Neural progenitor cell (in vitro differentiated cells): ENCODE measurements at regions not wholly inside any gene's neighbourhood (a gene's known extent, or its start where the extent isn't known, plus 50 kb on each side); places are given as distances from the start of the nearest gene placed in this dataset.

Experiments
- DNase-seq: peaks from one replicate; pipeline ENCODE4 v3.0.0-alpha.2; 2016; ENCODE audit warnings: low spot score
- H2AFZ ChIP-seq: fragments of 200-600 bp; sonication (generic); replicated peaks from 2 replicates; pipeline ENCODE4 v1.6.1; 2016; ENCODE audit warnings: antibody characterized with exemption
- H3F3A ChIP-seq: fragments of 200-600 bp; sonication (generic); 2 replicates; pipeline ENCODE4 v1.6.1; 2016; ENCODE audit warnings: antibody characterized with exemption, low read depth
- H3K27ac ChIP-seq: fragments of 200-600 bp; sonication (generic); 2 replicates; pipeline ENCODE4 v1.5.1; 2016; ENCODE audit warnings: mild to moderate bottlenecking
- H3K27me3 ChIP-seq: fragments of 200-600 bp; sonication (generic); 2 replicates; pipeline ENCODE4 v1.6.1; 2016; ENCODE audit warnings: mild to moderate bottlenecking, moderate library complexity
- H3K36me3 ChIP-seq: fragments of 200-600 bp; sonication (generic); 2 replicates; pipeline ENCODE4 v1.5.1; 2016
- H3K4me1 ChIP-seq: fragments of 200-600 bp; sonication (generic); 2 replicates; pipeline ENCODE4 v1.6.1; 2016; ENCODE audit warnings: mixed run types
- H3K4me2 ChIP-seq: fragments of 200-600 bp; sonication (generic); 2 replicates; pipeline ENCODE4 v1.6.1; 2016
- H3K4me3 ChIP-seq: fragments of 200-600 bp; sonication (generic); 2 replicates; pipeline ENCODE4 v1.5.1; 2016
- H3K79me2 ChIP-seq: fragments of 200-600 bp; sonication (generic); 2 replicates; pipeline ENCODE4 v1.6.1; 2016; ENCODE audit warnings: low read depth
- H3K9ac ChIP-seq: fragments of 200-600 bp; sonication (generic); 2 replicates; pipeline ENCODE4 v1.6.1; 2016
- H3K9me3 ChIP-seq: fragments of 200-600 bp; sonication (generic); 2 replicates; pipeline ENCODE4 v1.5.1; 2016; ENCODE audit warnings: low read depth
- H4K20me1 ChIP-seq: fragments of 200-600 bp; sonication (generic); 2 replicates; pipeline ENCODE4 v1.6.1; 2016; ENCODE audit warnings: low read depth
- H3K27ac Mint-ChIP-seq: 3 replicates; pipeline ENCODE4 v1.8.0; 2021; ENCODE audit warnings: mixed read lengths
- H3K27me3 Mint-ChIP-seq: 2 replicates; pipeline ENCODE4 v1.8.0; 2022; ENCODE audit warnings: low read depth, mild to moderate bottlenecking, inconsistent platforms, moderate library complexity, mixed read lengths; ENCODE audit not compliant: insufficient read depth
- H3K36me3 Mint-ChIP-seq: 3 replicates; pipeline ENCODE4 v1.8.0; 2021; ENCODE audit warnings: mixed read lengths
- H3K4me1 Mint-ChIP-seq: 3 replicates; pipeline ENCODE4 v1.8.0; 2021; ENCODE audit warnings: mixed read lengths
- H3K4me3 Mint-ChIP-seq: 3 replicates; pipeline ENCODE4 v1.8.0; 2021; ENCODE audit warnings: mild to moderate bottlenecking, moderate library complexity, mixed read lengths
- H3K9me3 Mint-ChIP-seq: 3 replicates; pipeline ENCODE4 v1.8.0; 2020; ENCODE audit warnings: mixed read lengths
- CTCF ChIP-seq: fragments of 200-600 bp; sonication (generic); IDR thresholded peaks from 2 replicates; pipeline ENCODE4 v1.5.1; 2017; ENCODE audit warnings: antibody characterized with exemption, mild to moderate bottlenecking
- EZH2 ChIP-seq: fragments of 200-600 bp; sonication (generic); IDR thresholded peaks from 2 replicates; pipeline ENCODE4 v1.6.1; 2017; ENCODE audit warnings: antibody characterized with exemption, mild to moderate bottlenecking, moderate library complexity
- EZH2phosphoT487 ChIP-seq: fragments of 200-600 bp; sonication (generic); IDR thresholded peaks from 2 replicates; pipeline ENCODE4 v1.6.1; 2017; ENCODE audit warnings: antibody characterized with exemption

- DNase-seq, result no peak
- Histone ChIP-seq H2AFZ (no peak overlapping the region), H3K27ac (no peak overlapping the region), H3K9me3 (no peaks in the 10 kb centered on the region), H3K36me3 (no peaks in the 10 kb centered on the region), H3K4me3 (no peak overlapping the region), H3K4me2 (no peak overlapping the region), H3K79me2 (no peaks in the 10 kb centered on the region), H3F3A (no peaks in the 10 kb centered on the region), H3K4me1 (no peaks in the 10 kb centered on the region), H3K27me3 (no peaks in the 10 kb centered on the region), H3K9ac (no peak overlapping the region), H4K20me1 (no peaks in the 10 kb centered on the region)
- no peaks in the 10 kb centered on the region for H3K36me3 Mint-ChIP-seq
- H3K9me3 Mint-ChIP-seq, result peaks cover 2% of the 10 kb centered on the region
- peaks cover 5% of the 10 kb centered on the region for H3K27me3 Mint-ChIP-seq
- peaks cover 10% of the 10 kb centered on the region for H3K4me1 Mint-ChIP-seq
- no peak overlapping the region for H3K4me3 Mint-ChIP-seq
- no peak for TF ChIP-seq CTCF
- no peak for TF ChIP-seq EZH2
- TF ChIP-seq EZH2phosphoT487, result no peak
- no peak overlapping the region for H3K27ac Mint-ChIP-seq
Observed at GRCh38 chr9:91067306-91067860, 265.8 kb downstream of the SYK start.

GRCh38 chr9:91071184-91071990, 269.8 kb downstream of the SYK start:
- H4K20me1 ChIP-seq, result no peaks in the 10 kb centered on the region
- H3K27me3 ChIP-seq, result no peaks in the 10 kb centered on the region
- H3K36me3 ChIP-seq, result no peaks in the 10 kb centered on the region
- Mint-ChIP-seq H3K36me3 (no peaks in the 10 kb centered on the region), H3K27me3 (peaks cover 7% of the 10 kb centered on the region), H3K27ac (peak overlapping the region; percentile 55), H3K9me3 (peaks cover 2% of the 10 kb centered on the region), H3K4me3 (no peak overlapping the region), H3K4me1 (peaks cover 10% of the 10 kb centered on the region)
- TF ChIP-seq EZH2phosphoT487 (no peak), CTCF (no peak), EZH2 (no peak)
- no peak overlapping the region for H3K27ac ChIP-seq
- DNase-seq, result no peak
- no peaks in the 10 kb centered on the region for H3K4me1 ChIP-seq
- H3K4me3 ChIP-seq, result no peak overlapping the region
- no peaks in the 10 kb centered on the region for H3F3A ChIP-seq
- no peaks in the 10 kb centered on the region for H3K9me3 ChIP-seq
- H2AFZ ChIP-seq, result no peak overlapping the region
- no peaks in the 10 kb centered on the region for H3K79me2 ChIP-seq
- H3K9ac ChIP-seq, result no peak overlapping the region
- H3K4me2 ChIP-seq, result no peak overlapping the region

GRCh38 chr9:91073049-91073810, 271.6 kb downstream of the SYK start:
- Histone ChIP-seq H3K9ac (no peak overlapping the region), H3K79me2 (no peaks in the 10 kb centered on the region), H3F3A (no peaks in the 10 kb centered on the region), H3K4me2 (no peak overlapping the region), H3K36me3 (no peaks in the 10 kb centered on the region), H2AFZ (no peak overlapping the region), H3K4me1 (no peaks in the 10 kb centered on the region), H3K27ac (no peak overlapping the region), H3K9me3 (no peaks in the 10 kb centered on the region), H3K27me3 (no peaks in the 10 kb centered on the region), H3K4me3 (no peak overlapping the region), H4K20me1 (no peaks in the 10 kb centered on the region)
- no peaks in the 10 kb centered on the region for H3K36me3 Mint-ChIP-seq
- peaks cover 10% of the 10 kb centered on the region for H3K4me1 Mint-ChIP-seq
- peaks cover 2% of the 10 kb centered on the region for H3K9me3 Mint-ChIP-seq
- peak overlapping the region; percentile 62 for H3K27ac Mint-ChIP-seq
- no peak for DNase-seq
- TF ChIP-seq EZH2, result no peak
- no peak for TF ChIP-seq EZH2phosphoT487
- TF ChIP-seq CTCF, result no peak
- peaks cover 7% of the 10 kb centered on the region for H3K27me3 Mint-ChIP-seq
- H3K4me3 Mint-ChIP-seq, result no peak overlapping the region
